Sigmoid colon (tissue), 6 donors: ENCODE measurements at regions not wholly inside any gene's neighbourhood (a gene's known extent, or its start where the extent isn't known, plus 50 kb on each side); places are given as distances from the start of the nearest gene placed in this dataset.

Experiments
- DNase-seq: peaks from one replicate; pipeline ENCODE4 v3.0.0-alpha.2; 2019
- H3K27ac ChIP-seq, 4 donors: fragments of 200-600 bp; sonication (generic); one replicate each; pipeline ENCODE4 v1.5.1; 2016 to 2019; ENCODE audit warnings: mild to moderate bottlenecking in 1 of 4
- H3K27me3 ChIP-seq, 3 donors: fragments of 200-600 bp; sonication (generic); one replicate each; pipeline ENCODE4 v1.5.1; 2019; ENCODE audit warnings: mild to moderate bottlenecking in 1 of 3
- H3K36me3 ChIP-seq, 4 donors: fragments of 200-600 bp; sonication (generic); one replicate each; pipeline ENCODE4 v1.5.1; 2016 to 2019
- H3K4me1 ChIP-seq, 4 donors: fragments of 200-600 bp; sonication (generic); one replicate each; pipeline ENCODE4 v1.5.1; 2017 to 2019
- H3K4me3 ChIP-seq, 4 donors: fragments of 200-600 bp; sonication (generic); one replicate each; pipeline ENCODE4 v1.5.1; 2017 to 2019; ENCODE audit warnings: mild to moderate bottlenecking in 2 of 4, moderate library complexity in 1 of 4
- H3K9me3 ChIP-seq, 4 donors: fragments of 200-600 bp in 3 of 4; sonication (generic) in 3 of 4; one replicate each; pipeline versions ENCODE4 v1.5.1 to v1.6.1; 2013 to 2019
- CTCF ChIP-seq, 4 experiments: fragments of 450-650 bp in 3 of 4; fragments of 200-600 bp in 1 of 4; IDR thresholded peaks; one replicate each; pipeline ENCODE4 v1.5.1; 2016 to 2019; ENCODE audit warnings: antibody characterized with exemption in 4 of 4, mild to moderate bottlenecking in 3 of 4, moderate library complexity in 2 of 4
- EP300 ChIP-seq, 4 donors: sonication (generic); formaldehyde crosslinking; IDR thresholded peaks; one replicate each; pipeline ENCODE4 v1.6.1; 2017; ENCODE audit warnings: antibody characterized with exemption in 4 of 4
- POLR2A ChIP-seq, 2 donors: fragments of 450-650 bp; IDR thresholded peaks; one replicate each; pipeline ENCODE4 v1.6.1; 2016; ENCODE audit warnings: antibody characterized with exemption in 2 of 2, mild to moderate bottlenecking in 2 of 2, moderate library complexity in 2 of 2
- POLR2AphosphoS5 ChIP-seq, 4 donors: sonication (generic); formaldehyde crosslinking; IDR thresholded peaks; one replicate each; pipeline ENCODE4 v1.6.1; 2017; ENCODE audit warnings: antibody characterized with exemption in 4 of 4
- WGBS, 2 donors: extraction: QIAGEN DNeasy Blood & Tissue Kit; methylation state at CpG; one replicate each; pipeline ENCODE4 v1.1.7; 2013; 5-methylcytosine and 5-hydroxymethylcytosine counted together
- intact Hi-C: fragments of 100-400 bp; cut with DNase I; formaldehyde crosslinking; loops from one replicate; pipeline ENCODE4 v1.15.1; 2023
- donor health status: healthy with polysubstance abuse.
- donor health status: healthy.

GRCh38 chr12:34600592-34601462, 578.5 kb downstream of the ALG10 start:
- H3K4me1 ChIP-seq = no peaks in the 10 kb centered on the region
- no peaks in the 10 kb centered on the region for H3K27me3 ChIP-seq
- DNase-seq = no peak
- 66 to 71% methylated on average over 35 of the region's 35 CpGs for WGBS, 2 donors
- H3K27ac ChIP-seq = no peak overlapping the region
- peaks cover 16 to 53% (median 30%) of the 10 kb centered on the region in 4 donors for H3K9me3 ChIP-seq
- H3K36me3 ChIP-seq = no peaks in the 10 kb centered on the region
- intact Hi-C loops = no loop called here
- TF ChIP-seq POLR2A (IDR thresholded peaks at IDR 0.05) = no peak
- H3K4me3 ChIP-seq = no peak overlapping the region

DNA sequence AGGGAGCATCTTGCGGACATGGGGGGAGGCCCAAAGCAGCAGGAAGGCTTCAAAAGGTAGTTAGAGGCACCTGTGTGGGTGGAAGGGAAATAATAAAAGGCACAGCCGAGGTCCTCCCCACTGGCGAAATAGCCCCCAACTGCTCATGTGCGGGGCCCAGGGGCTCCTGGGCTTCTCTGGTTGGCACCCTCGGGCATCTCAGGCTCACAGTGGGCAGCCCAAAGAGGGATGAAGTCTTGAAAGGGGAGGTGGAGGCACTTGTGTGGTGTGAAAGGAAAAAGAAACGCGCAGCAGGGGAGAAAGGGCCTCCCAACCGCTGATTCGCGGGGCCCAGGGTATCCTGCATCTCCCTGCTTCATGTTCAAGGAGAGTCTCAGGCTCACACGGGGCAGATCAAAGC, 579.4 kb downstream of the ALG10 start:
- no peak for DNase-seq
- H3K4me1 ChIP-seq = no peaks in the 10 kb centered on the region
- H3K9me3 ChIP-seq = peaks cover 8 to 52% (median 26%) of the 10 kb centered on the region in 4 donors
- H3K27me3 ChIP-seq = no peaks in the 10 kb centered on the region
- no peaks in the 10 kb centered on the region for H3K36me3 ChIP-seq
- no peak overlapping the region for H3K4me3 ChIP-seq
- TF ChIP-seq POLR2A (IDR thresholded peaks at IDR 0.05) (no peak), POLR2AphosphoS5 (IDR thresholded peaks at IDR 0.05) (no peak), EP300 (IDR thresholded peaks at IDR 0.05) (no peak), CTCF (IDR thresholded peaks at IDR 0.05) (no peak)
- no peak overlapping the region for H3K27ac ChIP-seq
- intact Hi-C loops = no loop called here
- WGBS, 2 donors = 67 to 74% methylated on average over 11 of the region's 11 CpGs

DNA sequence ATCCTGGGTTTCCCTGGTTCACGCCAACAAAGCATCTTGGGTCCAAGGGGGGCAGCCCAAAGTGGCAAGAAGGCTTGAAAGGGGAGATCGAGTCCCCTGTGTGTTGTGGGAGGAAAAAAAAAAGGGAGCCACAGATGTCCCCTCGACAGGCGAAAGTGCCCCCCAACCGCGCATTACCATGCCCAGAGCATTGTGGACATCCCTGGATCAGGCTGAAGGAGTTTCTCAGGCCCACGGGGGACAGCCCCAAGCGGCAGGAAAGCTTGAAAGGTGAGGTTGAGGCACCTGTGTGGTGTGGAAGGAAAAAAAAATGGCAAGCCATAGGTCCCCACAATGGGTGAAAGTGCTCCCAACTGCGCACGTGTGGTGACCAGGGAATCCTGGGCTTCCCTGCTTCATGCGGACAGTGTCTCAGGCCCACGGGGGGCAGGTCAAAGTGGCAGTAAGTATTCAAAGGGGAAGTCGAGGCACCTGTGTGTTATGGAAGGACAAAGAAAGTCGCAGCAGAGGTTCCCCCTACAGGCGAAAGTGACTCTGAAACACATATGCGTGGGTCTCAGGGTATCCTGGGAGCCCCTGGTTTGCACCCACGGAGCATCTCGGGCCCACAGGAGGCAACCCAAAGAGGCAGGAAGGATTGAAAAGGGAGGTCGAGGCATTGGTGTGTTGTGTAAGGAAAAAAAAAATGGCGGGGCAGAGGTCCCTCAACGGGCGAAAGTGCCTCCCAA, 580.1 kb downstream of the ALG10 start:
- peak; percentile 52 for DNase-seq
- no peak for TF ChIP-seq EP300 (IDR thresholded peaks at IDR 0.05)
- no peak for TF ChIP-seq CTCF (IDR thresholded peaks at IDR 0.05)
- no peak for TF ChIP-seq POLR2AphosphoS5 (IDR thresholded peaks at IDR 0.05)
- no peak for TF ChIP-seq POLR2A (IDR thresholded peaks at IDR 0.05)

DNA sequence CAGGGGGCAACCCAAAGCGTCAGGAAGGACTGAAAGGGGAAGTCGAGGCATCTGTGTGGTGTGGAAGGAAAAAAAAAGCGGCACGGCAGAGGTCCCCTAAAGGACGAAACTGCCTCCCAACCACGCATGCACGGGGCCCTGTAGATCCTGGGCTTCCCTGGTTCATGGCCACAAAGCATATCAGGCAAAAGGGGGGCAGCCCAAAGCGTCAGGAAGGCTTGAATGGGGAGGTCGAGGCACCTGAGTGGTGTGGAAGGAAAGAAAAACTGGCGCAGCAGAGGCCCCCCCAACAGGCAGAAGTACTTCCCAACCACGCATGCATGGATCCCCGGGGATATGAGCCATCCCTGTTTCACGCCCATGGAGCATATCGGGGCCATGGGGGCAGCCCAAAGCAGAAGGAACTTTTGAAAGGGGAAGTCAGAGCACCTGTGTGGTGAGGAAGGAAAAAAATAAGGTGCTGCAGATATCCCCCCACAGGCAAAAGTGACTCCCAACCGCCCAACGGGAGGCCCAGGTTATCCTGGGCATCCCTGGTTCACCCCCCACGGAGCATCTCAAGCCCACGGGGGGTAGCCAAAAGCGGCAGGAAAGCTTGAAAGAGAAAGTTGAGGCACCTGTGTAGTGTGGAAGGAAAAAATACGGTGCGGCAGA, 581.2 kb downstream of the ALG10 start:
- no peak for TF ChIP-seq POLR2A (IDR thresholded peaks at IDR 0.05)
- no peak for TF ChIP-seq POLR2AphosphoS5 (IDR thresholded peaks at IDR 0.05)
- TF ChIP-seq CTCF (IDR thresholded peaks at IDR 0.05) = no peak
- TF ChIP-seq EP300 (IDR thresholded peaks at IDR 0.05) = no peak
- 70 to 74% methylated on average over 21 of the region's 21 CpGs for WGBS, 2 donors
- peak; percentile 50 for DNase-seq

More for the DNA sequence above, 580.1 kb downstream of the ALG10 start:
- H3K4me3 ChIP-seq = no peak overlapping the region
- no peaks in the 10 kb centered on the region for H3K4me1 ChIP-seq
- peaks cover 8 to 53% (median 27%) of the 10 kb centered on the region in 4 donors for H3K9me3 ChIP-seq
- no peaks in the 10 kb centered on the region for H3K36me3 ChIP-seq
- no peak overlapping the region for H3K27ac ChIP-seq
- WGBS, 2 donors = 74 to 81% methylated on average over 22 of the region's 22 CpGs
- no peaks in the 10 kb centered on the region for H3K27me3 ChIP-seq
- intact Hi-C loops = no loop called here

DNA sequence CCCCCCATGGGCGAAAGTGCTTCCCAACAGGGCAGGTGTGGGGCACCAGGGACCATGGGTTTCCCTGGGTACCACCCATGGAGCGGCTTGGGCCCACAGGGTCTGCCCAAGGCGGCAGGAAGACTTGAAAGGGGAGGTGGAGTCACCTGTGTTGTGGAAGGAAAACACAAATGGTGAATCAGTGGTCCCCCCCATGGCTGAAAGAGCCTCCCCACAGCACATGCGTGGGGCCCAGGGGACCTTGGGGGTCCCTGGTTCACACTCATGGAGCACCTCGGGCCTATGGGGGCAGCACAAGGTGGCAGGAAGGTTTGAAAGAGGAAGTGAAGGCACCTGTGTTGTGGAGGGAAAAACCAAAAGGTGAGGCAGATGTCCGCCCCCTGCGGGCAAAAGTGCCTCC, 581.9 kb downstream of the ALG10 start:
- H3K36me3 ChIP-seq = no peaks in the 10 kb centered on the region
- H3K4me3 ChIP-seq = no peak overlapping the region
- intact Hi-C loops = no loop called here
- no peak overlapping the region for H3K27ac ChIP-seq
- no peaks in the 10 kb centered on the region for H3K4me1 ChIP-seq
- H3K27me3 ChIP-seq = no peaks in the 10 kb centered on the region
- 48 to 50% methylated on average over 7 of the region's 7 CpGs for WGBS, 2 donors
- H3K9me3 ChIP-seq = peaks cover 15 to 45% (median 28%) of the 10 kb centered on the region in 4 donors
- TF ChIP-seq POLR2A (IDR thresholded peaks at IDR 0.05) = no peak
- no peak for TF ChIP-seq CTCF (IDR thresholded peaks at IDR 0.05)
- no peak for TF ChIP-seq POLR2AphosphoS5 (IDR thresholded peaks at IDR 0.05)
- no peak for TF ChIP-seq EP300 (IDR thresholded peaks at IDR 0.05)
- DNase-seq = no peak

More for the DNA sequence above, 581.2 kb downstream of the ALG10 start:
- intact Hi-C loops = no loop called here
- no peaks in the 10 kb centered on the region for H3K4me1 ChIP-seq
- no peak overlapping the region for H3K27ac ChIP-seq
- no peaks in the 10 kb centered on the region for H3K27me3 ChIP-seq
- H3K4me3 ChIP-seq = no peak overlapping the region
- no peaks in the 10 kb centered on the region for H3K36me3 ChIP-seq
- peaks cover 15 to 50% (median 31%) of the 10 kb centered on the region in 4 donors for H3K9me3 ChIP-seq
